GM23248 (cell line): ENCODE measurements at regions not wholly inside any gene's neighbourhood (a gene's known extent, or its start where the extent isn't known, plus 50 kb on each side); places are given as distances from the start of the nearest gene placed in this dataset.

Source experiments
- EZH2 ChIP-seq: fragments of 200-600 bp; sonication (generic); IDR thresholded peaks from 2 replicates; pipeline ENCODE4 v1.6.1; 2018; ENCODE audit warnings: antibody characterized with exemption, mild to moderate bottlenecking; ENCODE audit not compliant: insufficient read depth, poor library complexity, severe bottlenecking
- EZH2phosphoT487 ChIP-seq: fragments of 200-600 bp; sonication (generic); IDR thresholded peaks from 2 replicates; pipeline ENCODE4 v1.6.1; 2018; ENCODE audit warnings: antibody characterized with exemption, moderate library complexity, mild to moderate bottlenecking, low read depth; ENCODE audit not compliant: insufficient read depth

- no peak for TF ChIP-seq EZH2
- TF ChIP-seq EZH2phosphoT487, result no peak
Measured at GRCh38 chr19:28468701-28469459, 744.1 kb downstream of the UQCRFS1 start.
